ENCODE measurements at regions not wholly inside any gene's neighbourhood (a gene's known extent, or its start where the extent isn't known, plus 50 kb on each side); places are given as distances from the start of the nearest gene placed in this dataset.
A peak's percentile ranks its signal among the peaks of the same experiment; 100 is the strongest.

DNA sequence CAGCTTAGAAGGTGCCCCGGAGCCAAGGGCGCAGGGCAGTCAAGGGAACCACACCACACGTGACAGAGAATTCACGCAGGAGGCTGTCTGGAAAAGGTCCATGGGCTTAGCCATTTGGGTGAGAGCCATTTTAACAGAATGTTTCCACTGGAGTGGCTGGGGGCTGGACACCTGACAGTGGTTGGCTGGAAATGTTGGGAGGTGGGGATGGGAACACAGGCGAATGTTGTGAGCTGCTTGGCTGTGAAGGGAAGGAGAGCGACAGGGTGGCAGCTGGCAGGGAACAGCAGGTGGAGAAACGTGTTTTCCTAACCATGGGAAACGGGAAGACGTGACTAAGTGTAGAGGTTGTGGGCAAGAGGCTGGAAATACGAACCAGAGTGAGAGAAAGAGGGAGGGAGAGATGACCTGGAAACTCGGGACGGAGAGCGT, 100.5 kb upstream of the ZNF32 start:
- peak in 1 of 6 donors; percentile 20 for DNase-seq (ENCODE audit: low read depth in 4 of 6, low spot score in 6 of 6)
- Histone ChIP-seq H3K27ac (ENCODE audit: low read depth, low read length) (no peak overlapping the region), H3K27me3 (ENCODE audit: control insufficient read depth, insufficient read depth, low read length) (no peaks in the 10 kb centered on the region), H3K36me3 (ENCODE audit: control insufficient read depth, insufficient read depth, low read length) (no peaks in the 10 kb centered on the region), H3K9me3 (ENCODE audit: control insufficient read depth, insufficient read depth, low read length) (no peaks in the 10 kb centered on the region), H3K4me3 (ENCODE audit: low read depth, low read length) (no peak overlapping the region), H3K4me1 (ENCODE audit: control insufficient read depth, insufficient read depth, low read length) (no peaks in the 10 kb centered on the region)
- 80% methylated on average over 12 of the region's 13 CpGs for WGBS (ENCODE audit: insufficient coverage)

- Histone ChIP-seq H3K4me3 (ENCODE audit: low read depth, low read length) (no peak overlapping the region), H3K4me1 (ENCODE audit: control insufficient read depth, insufficient read depth, low read length) (no peaks in the 10 kb centered on the region), H3K9me3 (ENCODE audit: control insufficient read depth, insufficient read depth, low read length) (no peaks in the 10 kb centered on the region), H3K27ac (ENCODE audit: low read depth, low read length) (no peak overlapping the region), H3K36me3 (ENCODE audit: control insufficient read depth, insufficient read depth, low read length) (no peaks in the 10 kb centered on the region), H3K27me3 (ENCODE audit: control insufficient read depth, insufficient read depth, low read length) (no peaks in the 10 kb centered on the region)
- WGBS (ENCODE audit: insufficient coverage) = 80% methylated on average over 6 of the region's 7 CpGs
- no peak for DNase-seq (ENCODE audit: low read depth in 4 of 6, low spot score in 6 of 6)
Measured at GRCh38 chr10:43748560-43748959, 99.9 kb upstream of the ZNF32 start.

DNA sequence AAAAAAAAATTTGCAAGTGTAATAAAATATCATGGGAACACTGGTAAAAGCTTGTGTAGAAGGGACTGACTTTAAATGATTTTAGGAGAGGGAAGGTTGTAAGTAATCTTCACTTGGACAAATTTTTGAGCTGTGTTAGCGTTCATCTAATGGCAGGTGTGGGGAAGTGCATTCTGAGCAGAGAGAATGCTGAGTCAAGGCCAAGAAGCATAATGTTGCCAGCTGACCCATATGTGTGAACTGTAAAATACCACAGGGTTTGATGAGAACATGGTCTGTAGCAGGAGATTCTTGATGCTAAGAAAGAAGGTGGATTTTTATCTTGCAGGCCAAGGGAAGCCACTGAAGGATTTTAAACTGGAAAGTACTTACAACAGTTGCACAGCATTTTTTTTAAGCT, 98.2 kb upstream of the ZNF32 start:
- DNase-seq (ENCODE audit: low read depth in 4 of 6, low spot score in 6 of 6) = no peak
- H3K27ac ChIP-seq (ENCODE audit: low read depth, low read length) = no peak overlapping the region

GRCh38 chr10:43739161-43739560, 90.5 kb upstream of the ZNF32 start:
- Histone ChIP-seq H3K36me3 (ENCODE audit: control insufficient read depth, insufficient read depth, low read length) (no peaks in the 10 kb centered on the region), H3K9me3 (ENCODE audit: control insufficient read depth, insufficient read depth, low read length) (no peaks in the 10 kb centered on the region), H3K4me1 (ENCODE audit: control insufficient read depth, insufficient read depth, low read length) (no peaks in the 10 kb centered on the region), H3K27ac (ENCODE audit: low read depth, low read length) (no peak overlapping the region), H3K27me3 (ENCODE audit: control insufficient read depth, insufficient read depth, low read length) (no peaks in the 10 kb centered on the region), H3K4me3 (ENCODE audit: low read depth, low read length) (no peak overlapping the region)
- DNase-seq (ENCODE audit: low read depth in 4 of 6, low spot score in 6 of 6) = peak in 1 of 6 donors; percentile 82
- WGBS (ENCODE audit: insufficient coverage) = no CpG with 5 or more reads among the region's 1 CpG

More for the DNA sequence above, 98.2 kb upstream of the ZNF32 start:
- Histone ChIP-seq H3K4me3 (ENCODE audit: low read depth, low read length) (no peak overlapping the region), H3K27me3 (ENCODE audit: control insufficient read depth, insufficient read depth, low read length) (no peaks in the 10 kb centered on the region), H3K36me3 (ENCODE audit: control insufficient read depth, insufficient read depth, low read length) (no peaks in the 10 kb centered on the region), H3K4me1 (ENCODE audit: control insufficient read depth, insufficient read depth, low read length) (no peaks in the 10 kb centered on the region), H3K9me3 (ENCODE audit: control insufficient read depth, insufficient read depth, low read length) (no peaks in the 10 kb centered on the region)
- 67% methylated on average over 1 of the region's 1 CpG for WGBS (ENCODE audit: insufficient coverage)

DNA sequence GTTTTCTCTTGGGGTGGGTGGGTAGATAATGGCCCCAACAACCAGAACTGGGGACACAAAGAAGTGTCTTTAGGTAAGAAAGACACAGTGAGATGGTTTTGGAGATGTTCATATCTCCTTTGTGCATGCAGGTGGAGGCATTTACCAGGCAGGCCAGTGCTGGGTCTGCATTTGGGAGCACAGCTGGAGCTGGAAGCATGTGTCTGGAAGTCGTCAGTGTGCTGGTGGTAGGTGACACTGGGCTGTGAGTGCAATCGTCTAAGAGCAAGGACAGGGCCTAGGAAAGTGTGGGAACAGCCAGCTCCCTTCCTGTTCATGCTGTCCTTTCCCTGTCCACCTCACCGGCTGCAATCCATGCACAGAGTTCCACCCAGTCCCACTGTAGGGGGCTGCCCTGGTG, 88.3 kb upstream of the ZNF32 start:
- H3K27ac ChIP-seq (ENCODE audit: low read depth, low read length) = no peak overlapping the region
- WGBS (ENCODE audit: insufficient coverage) = 60% methylated on average over 2 of the region's 3 CpGs
- no peaks in the 10 kb centered on the region for H3K36me3 ChIP-seq (ENCODE audit: control insufficient read depth, insufficient read depth, low read length)
- no peaks in the 10 kb centered on the region for H3K4me1 ChIP-seq (ENCODE audit: control insufficient read depth, insufficient read depth, low read length)
- no peak overlapping the region for H3K4me3 ChIP-seq (ENCODE audit: low read depth, low read length)
- H3K9me3 ChIP-seq (ENCODE audit: control insufficient read depth, insufficient read depth, low read length) = no peaks in the 10 kb centered on the region
- H3K27me3 ChIP-seq (ENCODE audit: control insufficient read depth, insufficient read depth, low read length) = no peaks in the 10 kb centered on the region
- no peak for DNase-seq (ENCODE audit: low read depth in 4 of 6, low spot score in 6 of 6)

DNA sequence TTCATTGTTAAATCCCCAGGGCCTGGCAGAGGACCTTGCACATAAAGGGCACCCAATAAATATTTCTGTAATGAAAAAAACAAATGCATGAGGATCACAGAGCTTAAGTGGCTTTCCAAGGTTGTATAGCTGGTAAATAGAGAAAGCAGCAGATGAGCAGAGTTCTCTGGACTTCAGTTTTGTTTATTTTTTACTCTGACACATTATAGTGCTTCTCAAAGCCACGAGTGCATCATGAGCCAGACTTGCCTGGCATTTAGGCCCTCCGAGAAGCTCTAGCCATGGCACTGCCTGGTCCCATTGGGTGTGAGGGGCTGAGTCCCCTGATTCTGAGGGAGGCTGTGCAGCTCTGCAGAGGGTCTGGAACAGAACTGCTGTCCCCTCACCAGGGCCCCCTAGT, 87.2 kb upstream of the ZNF32 start:
- Histone ChIP-seq H3K27me3 (ENCODE audit: control insufficient read depth, insufficient read depth, low read length) (no peaks in the 10 kb centered on the region), H3K9me3 (ENCODE audit: control insufficient read depth, insufficient read depth, low read length) (no peaks in the 10 kb centered on the region), H3K36me3 (ENCODE audit: control insufficient read depth, insufficient read depth, low read length) (no peaks in the 10 kb centered on the region), H3K27ac (ENCODE audit: low read depth, low read length) (no peak overlapping the region), H3K4me3 (ENCODE audit: low read depth, low read length) (no peak overlapping the region), H3K4me1 (ENCODE audit: control insufficient read depth, insufficient read depth, low read length) (no peaks in the 10 kb centered on the region)
- 70% methylated on average over 2 of the region's 2 CpGs for WGBS (ENCODE audit: insufficient coverage)
- DNase-seq (ENCODE audit: low read depth in 4 of 6, low spot score in 6 of 6) = no peak

GRCh38 chr10:43734716-43735115, 86.0 kb upstream of the ZNF32 start:
- Histone ChIP-seq H3K36me3 (ENCODE audit: control insufficient read depth, insufficient read depth, low read length) (no peaks in the 10 kb centered on the region), H3K27ac (ENCODE audit: low read depth, low read length) (no peak overlapping the region), H3K4me1 (ENCODE audit: control insufficient read depth, insufficient read depth, low read length) (no peaks in the 10 kb centered on the region), H3K4me3 (ENCODE audit: low read depth, low read length) (no peak overlapping the region), H3K27me3 (ENCODE audit: control insufficient read depth, insufficient read depth, low read length) (no peaks in the 10 kb centered on the region), H3K9me3 (ENCODE audit: control insufficient read depth, insufficient read depth, low read length) (no peaks in the 10 kb centered on the region)
- DNase-seq (ENCODE audit: low read depth in 4 of 6, low spot score in 6 of 6) = no peak

GRCh38 chr10:43731486-43731885, 82.8 kb upstream of the ZNF32 start:
- Histone ChIP-seq H3K27me3 (ENCODE audit: control insufficient read depth, insufficient read depth, low read length) (no peaks in the 10 kb centered on the region), H3K27ac (ENCODE audit: low read depth, low read length) (no peak overlapping the region), H3K9me3 (ENCODE audit: control insufficient read depth, insufficient read depth, low read length) (peaks cover 3% of the 10 kb centered on the region), H3K4me3 (ENCODE audit: low read depth, low read length) (no peak overlapping the region), H3K4me1 (ENCODE audit: control insufficient read depth, insufficient read depth, low read length) (no peaks in the 10 kb centered on the region), H3K36me3 (ENCODE audit: control insufficient read depth, insufficient read depth, low read length) (no peaks in the 10 kb centered on the region)
- WGBS (ENCODE audit: insufficient coverage) = 100% methylated on average over 1 of the region's 3 CpGs
- DNase-seq (ENCODE audit: low read depth in 4 of 6, low spot score in 6 of 6) = no peak

GRCh38 chr10:43728425-43728824, 79.7 kb upstream of the ZNF32 start:
- Histone ChIP-seq H3K36me3 (ENCODE audit: control insufficient read depth, insufficient read depth, low read length) (no peaks in the 10 kb centered on the region), H3K4me3 (ENCODE audit: low read depth, low read length) (no peak overlapping the region), H3K9me3 (ENCODE audit: control insufficient read depth, insufficient read depth, low read length) (peaks cover 3% of the 10 kb centered on the region), H3K27ac (ENCODE audit: low read depth, low read length) (no peak overlapping the region), H3K4me1 (ENCODE audit: control insufficient read depth, insufficient read depth, low read length) (no peaks in the 10 kb centered on the region), H3K27me3 (ENCODE audit: control insufficient read depth, insufficient read depth, low read length) (no peaks in the 10 kb centered on the region)
- DNase-seq (ENCODE audit: low read depth in 4 of 6, low spot score in 6 of 6) = no peak
- 79% methylated on average over 26 of the region's 26 CpGs for WGBS (ENCODE audit: insufficient coverage)

GRCh38 chr10:43727935-43728334, 79.3 kb upstream of the ZNF32 start:
- Histone ChIP-seq H3K4me1 (ENCODE audit: control insufficient read depth, insufficient read depth, low read length) (no peaks in the 10 kb centered on the region), H3K27me3 (ENCODE audit: control insufficient read depth, insufficient read depth, low read length) (no peaks in the 10 kb centered on the region), H3K9me3 (ENCODE audit: control insufficient read depth, insufficient read depth, low read length) (peaks cover 3% of the 10 kb centered on the region), H3K4me3 (ENCODE audit: low read depth, low read length) (no peak overlapping the region), H3K27ac (ENCODE audit: low read depth, low read length) (no peak overlapping the region), H3K36me3 (ENCODE audit: control insufficient read depth, insufficient read depth, low read length) (no peaks in the 10 kb centered on the region)
- 89% methylated on average over 21 of the region's 21 CpGs for WGBS (ENCODE audit: insufficient coverage)
- no peak for DNase-seq (ENCODE audit: low read depth in 4 of 6, low spot score in 6 of 6)

Measured in spinal cord (tissue), 9 donors.